A673 (cell line): ENCODE measurements at regions not wholly inside any gene's neighbourhood (a gene's known extent, or its start where the extent isn't known, plus 50 kb on each side); places are given as distances from the start of the nearest gene placed in this dataset.

Experiments
- BruUV-seq: library from RNA; stranded (reverse); fragments of 400-500 nt; replicated peaks from 2 replicates; lab custom pipeline; 2021; lab: Mats Ljungman, UMichigan
- CTCF ChIA-PET: fragments of 300-600 bp; sonication (Branson Sonifier 250); formaldehyde crosslinking; loops from one replicate; lab custom pipeline; 2022; ENCODE audit warnings: antibody characterized with exemption; lab: Charles Lee
- POLR2A ChIA-PET: fragments of 300-600 bp; sonication (Branson Sonifier 250); formaldehyde crosslinking; loops from one replicate; lab custom pipeline; 2022; ENCODE audit warnings: antibody characterized with exemption; ENCODE audit not compliant: low non-redundant PET; lab: Charles Lee
- DNase-seq: peaks from one replicate; pipeline ENCODE4 v3.0.0-alpha.2; 2015; ENCODE audit warnings: low spot score
- H3K27ac ChIP-seq: fragments of 200-600 bp; sonication (generic); 2 replicates; pipeline ENCODE4 v1.5.1; 2016; ENCODE audit warnings: mixed run types, low read depth, mild to moderate bottlenecking, mixed read lengths, antibody characterized with exemption, low read length; ENCODE audit not compliant: poor library complexity, severe bottlenecking
- H3K27me3 ChIP-seq: fragments of 200-600 bp; sonication (generic); replicated peaks from 2 replicates; pipeline ENCODE4 v1.6.1; 2017; ENCODE audit warnings: mixed run types, low read depth, mild to moderate bottlenecking, mixed read lengths, antibody characterized with exemption, low read length; ENCODE audit not compliant: insufficient read depth, poor library complexity
- H3K36me3 ChIP-seq: fragments of 200-600 bp; sonication (generic); 2 replicates; pipeline ENCODE4 v1.6.1; 2016; ENCODE audit warnings: mixed run types, mild to moderate bottlenecking, mixed read lengths, antibody characterized with exemption, low read length; ENCODE audit not compliant: insufficient read depth, poor library complexity, severe bottlenecking
- H3K4me1 ChIP-seq: fragments of 200-600 bp; sonication (generic); 2 replicates; pipeline ENCODE4 v1.6.1; 2017; ENCODE audit warnings: mixed run types, mild to moderate bottlenecking, mixed read lengths, antibody characterized with exemption, low read length; ENCODE audit not compliant: insufficient read depth, poor library complexity, severe bottlenecking
- H3K4me3 ChIP-seq: fragments of 200-600 bp; sonication (generic); 2 replicates; pipeline ENCODE4 v1.5.1; 2016; ENCODE audit warnings: low read depth, mixed run types, mild to moderate bottlenecking, mixed read lengths, low read length; ENCODE audit not compliant: poor library complexity, severe bottlenecking
- H3K9me3 ChIP-seq: fragments of 200-600 bp; sonication (generic); 2 replicates; pipeline ENCODE4 v1.6.1; 2016; ENCODE audit warnings: mixed run types, low read depth, mild to moderate bottlenecking, mixed read lengths, antibody characterized with exemption, low read length; ENCODE audit not compliant: poor library complexity, severe bottlenecking
- CTCF ChIP-seq: fragments of 300-800, 200-600 bp; sonication (generic); conservative IDR thresholded peaks from 2 replicates; pipeline ENCODE4 v1.5.1; 2017; ENCODE audit warnings: low read depth, mild to moderate bottlenecking, antibody characterized with exemption, low read length, moderate library complexity, mixed read lengths
- EZH2 ChIP-seq: fragments of 200-600 bp; sonication (generic); IDR thresholded peaks from 2 replicates; pipeline ENCODE4 v1.6.1; 2017; ENCODE audit warnings: borderline replicate concordance, low read depth, mild to moderate bottlenecking, mixed read lengths, antibody characterized with exemption, low read length; ENCODE audit not compliant: poor library complexity, severe bottlenecking
- intact Hi-C: fragments of 100-400 bp; cut with micrococcal nuclease; formaldehyde crosslinking; loops from one replicate; pipeline ENCODE4 v1.10.0; 2022; ENCODE audit not compliant: unreplicated experiment

GRCh38 chr4:140298001-140298400, 75.4 kb upstream of the SCOC start:
- Histone ChIP-seq H3K27me3 (no peaks in the 10 kb centered on the region), H3K4me3 (no peak overlapping the region), H3K4me1 (peaks cover 4% of the 10 kb centered on the region), H3K27ac (no peak overlapping the region), H3K9me3 (no peaks in the 10 kb centered on the region), H3K36me3 (no peaks in the 10 kb centered on the region)
- intact Hi-C loops: no loop called here
- CTCF ChIA-PET: no interaction called here
- no TSS peak for BruUV-seq
- no peak for DNase-seq
- POLR2A ChIA-PET: no interaction called here
- no peak for TF ChIP-seq EZH2
- no peak for TF ChIP-seq CTCF

- DNase-seq: no peak
- intact Hi-C loops: no loop called here
- Histone ChIP-seq H3K4me3 (no peak overlapping the region), H3K36me3 (no peaks in the 10 kb centered on the region), H3K27me3 (no peaks in the 10 kb centered on the region), H3K9me3 (no peaks in the 10 kb centered on the region), H3K27ac (no peak overlapping the region), H3K4me1 (peaks cover 4% of the 10 kb centered on the region)
- CTCF ChIA-PET: no interaction called here
- BruUV-seq: no TSS peak
- TF ChIP-seq EZH2 (no peak), CTCF (no peak)
- POLR2A ChIA-PET: no interaction called here
These were observed 76.2 kb upstream of the SCOC start for GRCh38 chr4:140297221-140297570.

GRCh38 chr4:140296335-140297220, 76.9 kb upstream of the SCOC start:
- no TSS peak for BruUV-seq
- Histone ChIP-seq H3K36me3 (no peaks in the 10 kb centered on the region), H3K4me1 (peaks cover 4% of the 10 kb centered on the region), H3K27ac (no peak overlapping the region), H3K27me3 (no peaks in the 10 kb centered on the region), H3K9me3 (no peaks in the 10 kb centered on the region), H3K4me3 (no peak overlapping the region)
- no peak for TF ChIP-seq EZH2
- TF ChIP-seq CTCF: no peak
- DNase-seq: peak; percentile 48
- intact Hi-C loops: no loop called here
- POLR2A ChIA-PET: no interaction called here
- CTCF ChIA-PET: no interaction called here
